Uterus (tissue), 2 donors: ENCODE measurements at regions not wholly inside any gene's neighbourhood (a gene's known extent, or its start where the extent isn't known, plus 50 kb on each side); places are given as distances from the start of the nearest gene placed in this dataset.

ENCODE experiments used
- CTCF ChIP-seq, 4 experiments: fragments of 200-600 bp in 2 of 4; fragments of 450-650 bp in 2 of 4; sonication (generic) in 2 of 4; IDR thresholded peaks; one replicate each; pipeline ENCODE4 v1.5.1; 2016 to 2019; ENCODE audit warnings: antibody characterized with exemption in 4 of 4, mild to moderate bottlenecking in 2 of 4, moderate library complexity in 1 of 4
- POLR2A ChIP-seq, 2 donors: fragments of 450-650 bp; IDR thresholded peaks; one replicate each; pipeline ENCODE4 v1.6.1; 2016; ENCODE audit warnings: antibody characterized with exemption in 2 of 2, mild to moderate bottlenecking in 1 of 2, moderate library complexity in 1 of 2

- TF ChIP-seq CTCF (IDR thresholded peaks at IDR 0.05) = no peak
- TF ChIP-seq POLR2A (IDR thresholded peaks at IDR 0.05) = no peak
These were observed 276.2 kb upstream of the TRIM48 start for GRCh38 chr11:54985731-54986130.
